PFSK-1 (cell line): ENCODE measurements at regions not wholly inside any gene's neighbourhood (a gene's known extent, or its start where the extent isn't known, plus 50 kb on each side); places are given as distances from the start of the nearest gene placed in this dataset.

Experiments
- POLR2AphosphoS5 ChIP-seq: IDR thresholded peaks from 2 replicates; pipeline ENCODE4 v1.6.1; 2012; ENCODE audit warnings: low read depth, mild to moderate bottlenecking, control low read depth, low read length, moderate library complexity
- TF ChIP-seq, protein P1 (sequence below), 2 experiments: IDR thresholded peaks; 2 replicates each; pipeline versions ENCODE4 v1.6.1 to v1.8.0; 2011 to 2012; ENCODE audit warnings: low read depth in 2 of 2, low read length in 2 of 2, control low read depth in 1 of 2, inconsistent platforms in 1 of 2, mild to moderate bottlenecking in 1 of 2, moderate library complexity in 1 of 2; ENCODE audit not compliant: insufficient read depth in 1 of 2

DNA sequence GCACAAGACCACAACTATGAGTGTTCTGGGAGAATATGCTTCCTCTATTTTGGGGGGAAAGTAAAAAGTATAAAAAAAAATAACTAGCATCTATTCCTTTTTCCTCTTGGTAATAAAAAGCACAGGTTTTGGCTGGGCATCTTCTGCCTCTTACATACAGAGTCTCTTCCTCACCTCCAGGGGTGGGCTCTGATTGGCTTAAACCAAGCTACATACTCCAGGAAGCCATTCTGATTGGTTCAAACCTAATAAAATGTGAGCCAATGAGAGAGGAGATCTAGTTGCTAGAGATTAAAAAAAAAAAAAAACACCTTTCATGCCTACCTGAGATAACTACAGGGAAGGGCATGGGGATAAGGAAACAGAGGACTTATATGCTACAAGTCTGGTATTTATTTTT is 365.9 kb upstream of the ERCC4 start:
- TF ChIP-seq, protein P1, sequence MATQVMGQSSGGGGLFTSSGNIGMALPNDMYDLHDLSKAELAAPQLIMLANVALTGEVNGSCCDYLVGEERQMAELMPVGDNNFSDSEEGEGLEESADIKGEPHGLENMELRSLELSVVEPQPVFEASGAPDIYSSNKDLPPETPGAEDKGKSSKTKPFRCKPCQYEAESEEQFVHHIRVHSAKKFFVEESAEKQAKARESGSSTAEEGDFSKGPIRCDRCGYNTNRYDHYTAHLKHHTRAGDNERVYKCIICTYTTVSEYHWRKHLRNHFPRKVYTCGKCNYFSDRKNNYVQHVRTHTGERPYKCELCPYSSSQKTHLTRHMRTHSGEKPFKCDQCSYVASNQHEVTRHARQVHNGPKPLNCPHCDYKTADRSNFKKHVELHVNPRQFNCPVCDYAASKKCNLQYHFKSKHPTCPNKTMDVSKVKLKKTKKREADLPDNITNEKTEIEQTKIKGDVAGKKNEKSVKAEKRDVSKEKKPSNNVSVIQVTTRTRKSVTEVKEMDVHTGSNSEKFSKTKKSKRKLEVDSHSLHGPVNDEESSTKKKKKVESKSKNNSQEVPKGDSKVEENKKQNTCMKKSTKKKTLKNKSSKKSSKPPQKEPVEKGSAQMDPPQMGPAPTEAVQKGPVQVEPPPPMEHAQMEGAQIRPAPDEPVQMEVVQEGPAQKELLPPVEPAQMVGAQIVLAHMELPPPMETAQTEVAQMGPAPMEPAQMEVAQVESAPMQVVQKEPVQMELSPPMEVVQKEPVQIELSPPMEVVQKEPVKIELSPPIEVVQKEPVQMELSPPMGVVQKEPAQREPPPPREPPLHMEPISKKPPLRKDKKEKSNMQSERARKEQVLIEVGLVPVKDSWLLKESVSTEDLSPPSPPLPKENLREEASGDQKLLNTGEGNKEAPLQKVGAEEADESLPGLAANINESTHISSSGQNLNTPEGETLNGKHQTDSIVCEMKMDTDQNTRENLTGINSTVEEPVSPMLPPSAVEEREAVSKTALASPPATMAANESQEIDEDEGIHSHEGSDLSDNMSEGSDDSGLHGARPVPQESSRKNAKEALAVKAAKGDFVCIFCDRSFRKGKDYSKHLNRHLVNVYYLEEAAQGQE (IDR thresholded peaks at IDR 0.05; ENCODE audit: insufficient read depth in 1 of 2, low read depth in 2 of 2, low read length in 2 of 2) = no peak
- TF ChIP-seq POLR2AphosphoS5 = no peak
